ENCODE measurements at regions not wholly inside any gene's neighbourhood (a gene's known extent, or its start where the extent isn't known, plus 50 kb on each side); places are given as distances from the start of the nearest gene placed in this dataset.
"Not testable (repeated sequence)": the region's sequence is repeated elsewhere in the genome, so short reads cannot be mapped to it uniquely, and the experiment has no call there.

DNA sequence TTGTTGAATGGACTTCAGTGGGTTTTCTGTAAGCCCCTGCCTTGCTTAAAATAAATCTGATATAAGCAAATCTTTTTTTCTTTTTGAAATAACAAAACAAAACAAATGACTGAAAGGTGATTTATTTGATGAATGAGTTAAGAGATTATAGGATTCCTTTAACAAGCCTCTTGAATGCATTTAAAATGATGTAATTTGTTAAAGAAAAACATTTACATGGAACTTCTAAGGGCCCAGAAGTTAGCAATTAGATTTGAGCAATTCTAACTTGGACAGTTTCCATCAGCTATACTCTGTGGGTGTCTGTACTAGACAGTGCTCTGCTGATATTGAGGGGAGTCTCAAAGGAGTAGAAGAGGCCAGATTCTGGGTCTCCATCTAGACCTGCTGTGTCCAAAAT lies 143.5 kb upstream of the RAG2 start:
- Mint-ChIP-seq H3K27me3 (ENCODE audit: low read depth) (peaks cover 35% of the 10 kb centered on the region), H3K27ac (no peak overlapping the region), H3K4me3 (no peak overlapping the region), H3K36me3 (ENCODE audit: low read depth) (no peaks in the 10 kb centered on the region), H3K4me1 (ENCODE audit: low read depth) (no peaks in the 10 kb centered on the region), H3K9me3 (no peaks in the 10 kb centered on the region)
- CTCF ChIA-PET: no interaction called here
- no peak for DNase-seq
- intact Hi-C loops (cut with micrococcal nuclease): no loop called here

- Mint-ChIP-seq H3K27ac (no peak overlapping the region), H3K27me3 (ENCODE audit: low read depth) (peaks cover 19% of the 10 kb centered on the region), H3K4me1 (ENCODE audit: low read depth) (no peaks in the 10 kb centered on the region), H3K4me3 (no peak overlapping the region), H3K9me3 (no peaks in the 10 kb centered on the region), H3K36me3 (ENCODE audit: low read depth) (no peaks in the 10 kb centered on the region)
- intact Hi-C loops (cut with micrococcal nuclease): no loop called here
- CTCF ChIA-PET: interaction anchor here (0.9 to 1.6 kb wide), 5 partner anchors 9 to 66 kb away, joined by 3 to 18 read pairs (median 3); no protein-coding TSS in a partner anchor
- DNase-seq: no peak
These were observed 140.3 kb upstream of the RAG2 start for GRCh38 chr11:36738292-36738861.

- Mint-ChIP-seq H3K4me1 (ENCODE audit: low read depth) (no peaks in the 10 kb centered on the region), H3K9me3 (no peaks in the 10 kb centered on the region), H3K36me3 (ENCODE audit: low read depth) (no peaks in the 10 kb centered on the region), H3K4me3 (no peak overlapping the region), H3K27ac (no peak overlapping the region), H3K27me3 (ENCODE audit: low read depth) (peaks cover 19% of the 10 kb centered on the region)
- intact Hi-C loops (cut with micrococcal nuclease): no loop called here
- no peak for DNase-seq
- CTCF ChIA-PET: interaction anchor here (2.8 kb wide), 1 partner anchor 11 kb away, joined by 26 read pairs; no protein-coding TSS in a partner anchor
These were observed 138.1 kb upstream of the RAG2 start for GRCh38 chr11:36736103-36736502.

DNA sequence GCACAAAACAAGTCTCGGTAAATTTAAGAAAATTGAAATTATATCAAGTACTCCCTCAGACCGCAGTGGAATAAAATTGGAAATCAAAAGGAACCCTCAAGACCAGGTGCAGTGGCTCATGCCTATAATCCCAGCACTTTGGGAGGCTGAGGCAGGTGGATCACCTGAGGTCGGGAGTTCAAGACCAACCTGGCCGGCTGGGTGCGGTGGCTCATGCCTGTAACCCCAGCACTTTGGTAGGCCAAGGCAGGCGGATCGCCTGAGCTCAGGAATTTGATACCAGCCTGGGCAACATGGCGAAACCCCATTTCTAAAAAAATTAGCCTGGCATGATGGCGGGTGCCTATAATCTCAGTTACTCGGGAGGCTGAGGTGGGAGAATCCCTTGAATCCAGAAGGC lies 135.7 kb upstream of the RAG2 start:
- H3K9me3 Mint-ChIP-seq; intact Hi-C loops (cut with micrococcal nuclease); H3K4me1 Mint-ChIP-seq (ENCODE audit: low read depth); DNase-seq; H3K27ac Mint-ChIP-seq; H3K36me3 Mint-ChIP-seq (ENCODE audit: low read depth); H3K27me3 Mint-ChIP-seq (ENCODE audit: low read depth); H3K4me3 Mint-ChIP-seq: not testable (repeated sequence)
- CTCF ChIA-PET: interaction anchor here (0.7 to 0.9 kb wide), 3 partner anchors 13 to 485 kb away, joined by 3 to 4 read pairs (median 4); no protein-coding TSS in a partner anchor

GRCh38 chr11:36730761-36731160 lies 132.7 kb upstream of the RAG2 start:
- Mint-ChIP-seq H3K4me1 (ENCODE audit: low read depth) (no peaks in the 10 kb centered on the region), H3K27ac (no peak overlapping the region), H3K9me3 (no peaks in the 10 kb centered on the region), H3K27me3 (ENCODE audit: low read depth) (peaks cover under 1% of the 10 kb centered on the region), H3K36me3 (ENCODE audit: low read depth) (no peaks in the 10 kb centered on the region), H3K4me3 (no peak overlapping the region)
- intact Hi-C loops (cut with micrococcal nuclease): no loop called here
- CTCF ChIA-PET: interaction anchor here (1.2 to 1.4 kb wide), 2 partner anchors 16 to 19 kb away, joined by 3 to 5 read pairs; no protein-coding TSS in a partner anchor
- no peak for DNase-seq

- no peak overlapping the region for H3K27ac Mint-ChIP-seq
- peaks cover 3% of the 10 kb centered on the region for H3K27me3 Mint-ChIP-seq (ENCODE audit: low read depth)
These were observed 131.8 kb upstream of the RAG2 start for GRCh38 chr11:36729825-36730224.

DNA sequence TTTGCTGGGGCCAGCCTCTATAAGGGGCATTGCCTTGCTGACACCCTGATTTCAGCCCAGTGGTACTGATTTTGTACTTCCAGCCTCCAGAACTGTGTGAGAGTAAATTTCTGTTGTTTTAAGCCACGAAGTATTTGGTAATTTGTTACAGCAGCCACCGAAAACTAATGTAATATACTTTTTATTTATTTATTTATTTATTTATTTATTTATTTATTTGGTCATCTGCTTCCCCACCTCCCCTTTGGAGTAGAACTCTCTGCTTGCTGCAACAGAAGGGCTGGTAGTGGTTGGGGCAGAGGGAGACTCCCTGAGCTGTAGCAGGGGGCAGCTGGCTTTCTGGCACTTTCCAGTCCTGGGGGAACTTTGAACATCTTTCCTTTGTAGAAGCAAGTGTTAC lies 128.4 kb upstream of the RAG2 start:
- CTCF ChIA-PET: interaction anchor here (0.6 to 1.0 kb wide), 2 partner anchors 8 to 20 kb away, joined by 3 to 4 read pairs; no protein-coding TSS in a partner anchor
- H3K4me1 Mint-ChIP-seq (ENCODE audit: low read depth): no peaks in the 10 kb centered on the region
- no peak for DNase-seq
- H3K4me3 Mint-ChIP-seq: no peak overlapping the region
- no peak overlapping the region for H3K27ac Mint-ChIP-seq
- peaks cover 3% of the 10 kb centered on the region for H3K27me3 Mint-ChIP-seq (ENCODE audit: low read depth)
- intact Hi-C loops (cut with micrococcal nuclease): no loop called here
- no peaks in the 10 kb centered on the region for H3K36me3 Mint-ChIP-seq (ENCODE audit: low read depth)
- H3K9me3 Mint-ChIP-seq: no peaks in the 10 kb centered on the region

More at GRCh38 chr11:36729825-36730224, 131.8 kb upstream of the RAG2 start:
- intact Hi-C loops (cut with micrococcal nuclease): no loop called here
- Mint-ChIP-seq H3K4me3 (no peak overlapping the region), H3K9me3 (no peaks in the 10 kb centered on the region), H3K36me3 (ENCODE audit: low read depth) (no peaks in the 10 kb centered on the region), H3K4me1 (ENCODE audit: low read depth) (no peaks in the 10 kb centered on the region)
- CTCF ChIA-PET: interaction anchor here (0.9 to 1.4 kb wide), 2 partner anchors 9 to 17 kb away, joined by 4 to 5 read pairs; no protein-coding TSS in a partner anchor
- no peak for DNase-seq

DNA sequence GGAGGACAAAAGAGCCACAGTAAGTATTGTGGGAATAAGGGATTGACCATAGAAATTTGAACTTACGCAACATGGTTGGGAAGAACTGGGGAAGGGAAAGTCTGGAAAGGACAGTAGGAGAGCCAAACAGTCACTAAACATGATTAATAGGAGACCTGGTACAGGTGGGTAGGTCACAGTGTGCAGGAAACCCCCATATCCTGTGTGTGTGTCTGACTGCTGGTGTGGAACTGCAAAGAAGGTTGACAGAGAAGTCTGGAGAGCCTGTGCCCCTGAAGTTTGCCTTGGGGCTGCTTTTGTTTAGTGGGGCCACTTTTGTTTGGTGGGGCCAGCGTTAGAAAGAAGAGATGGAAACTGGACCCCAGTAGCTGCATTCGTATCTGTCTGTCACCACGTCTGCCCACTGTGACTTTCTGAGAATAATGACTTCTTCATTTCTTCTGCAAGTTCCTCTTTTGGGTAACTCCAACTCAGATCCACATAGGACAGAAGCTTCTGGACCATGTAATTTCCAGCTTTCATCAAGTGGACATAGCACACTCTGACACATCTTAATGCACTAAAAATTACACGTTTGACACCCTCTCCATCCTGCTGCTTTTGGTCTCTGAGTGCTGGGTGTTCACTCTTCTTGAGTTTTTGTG lies 126.8 kb upstream of the RAG2 start:
- H3K4me3 Mint-ChIP-seq: no peak overlapping the region
- H3K27me3 Mint-ChIP-seq (ENCODE audit: low read depth): peaks cover 3% of the 10 kb centered on the region
- DNase-seq: no peak
- CTCF ChIA-PET: no interaction called here
- intact Hi-C loops (cut with micrococcal nuclease): no loop called here
- no peaks in the 10 kb centered on the region for H3K9me3 Mint-ChIP-seq
- no peak overlapping the region for H3K27ac Mint-ChIP-seq
- no peaks in the 10 kb centered on the region for H3K36me3 Mint-ChIP-seq (ENCODE audit: low read depth)
- H3K4me1 Mint-ChIP-seq (ENCODE audit: low read depth): no peaks in the 10 kb centered on the region

- no peak for DNase-seq
- peaks cover 3% of the 10 kb centered on the region for H3K27me3 Mint-ChIP-seq (ENCODE audit: low read depth)
- CTCF ChIA-PET: interaction anchor here (0.7 to 1.4 kb wide), 2 partner anchors 24 to 539 kb away, joined by 3 to 4 read pairs; no protein-coding TSS in a partner anchor
- no peak overlapping the region for H3K4me3 Mint-ChIP-seq
- H3K9me3 Mint-ChIP-seq: no peaks in the 10 kb centered on the region
- no peak overlapping the region for H3K27ac Mint-ChIP-seq
- H3K36me3 Mint-ChIP-seq (ENCODE audit: low read depth): no peaks in the 10 kb centered on the region
- H3K4me1 Mint-ChIP-seq (ENCODE audit: low read depth): no peaks in the 10 kb centered on the region
- intact Hi-C loops (cut with micrococcal nuclease): no loop called here
These were observed 124.4 kb upstream of the RAG2 start for GRCh38 chr11:36722421-36722820.

- no peak for DNase-seq
- Mint-ChIP-seq H3K27ac (no peak overlapping the region), H3K4me3 (no peak overlapping the region), H3K4me1 (ENCODE audit: low read depth) (no peaks in the 10 kb centered on the region), H3K27me3 (ENCODE audit: low read depth) (peaks cover under 1% of the 10 kb centered on the region), H3K36me3 (ENCODE audit: low read depth) (no peaks in the 10 kb centered on the region), H3K9me3 (no peaks in the 10 kb centered on the region)
- CTCF ChIA-PET: interaction anchor here (0.8 to 2.9 kb wide), 3 partner anchors 17 to 41 kb away, joined by 3 to 13 read pairs (median 4); no protein-coding TSS in a partner anchor
- intact Hi-C loops (cut with micrococcal nuclease): no loop called here
These were observed 121.5 kb upstream of the RAG2 start for GRCh38 chr11:36719358-36720107.

DNA sequence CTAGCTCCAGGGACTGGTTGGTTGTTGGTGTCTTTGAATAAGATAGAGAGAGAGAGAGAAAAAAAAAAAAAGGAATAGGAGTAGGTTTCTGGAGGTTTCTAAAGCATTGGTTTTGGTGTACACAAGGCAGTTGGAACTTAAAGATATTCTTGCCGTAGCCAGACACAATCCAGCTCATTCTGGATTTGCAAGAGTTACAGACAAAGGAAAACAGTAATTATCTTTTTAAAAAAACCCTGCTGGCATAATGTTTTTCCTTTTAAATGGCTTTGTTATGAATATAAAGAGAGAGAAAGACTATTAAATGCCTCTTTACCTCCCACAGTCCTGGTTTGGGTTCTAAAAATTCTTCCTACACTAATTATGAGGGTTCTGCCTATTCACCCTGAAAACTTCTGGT lies 120.4 kb upstream of the RAG2 start:
- no peaks in the 10 kb centered on the region for H3K4me1 Mint-ChIP-seq (ENCODE audit: low read depth)
- H3K9me3 Mint-ChIP-seq: no peaks in the 10 kb centered on the region
- intact Hi-C loops (cut with micrococcal nuclease): no loop called here
- DNase-seq: no peak
- no peak overlapping the region for H3K4me3 Mint-ChIP-seq
- CTCF ChIA-PET: interaction anchor here (0.6 to 2.9 kb wide), 6 partner anchors 8 to 208 kb away, joined by 3 to 13 read pairs (median 4); no protein-coding TSS in a partner anchor
- peaks cover 2% of the 10 kb centered on the region for H3K27me3 Mint-ChIP-seq (ENCODE audit: low read depth)
- no peak overlapping the region for H3K27ac Mint-ChIP-seq
- H3K36me3 Mint-ChIP-seq (ENCODE audit: low read depth): no peaks in the 10 kb centered on the region

- intact Hi-C loops (cut with micrococcal nuclease): no loop called here
- H3K27me3 Mint-ChIP-seq (ENCODE audit: low read depth): peaks cover 9% of the 10 kb centered on the region
- H3K4me1 Mint-ChIP-seq (ENCODE audit: low read depth): no peaks in the 10 kb centered on the region
- H3K9me3 Mint-ChIP-seq: no peaks in the 10 kb centered on the region
- no peaks in the 10 kb centered on the region for H3K36me3 Mint-ChIP-seq (ENCODE audit: low read depth)
- CTCF ChIA-PET: interaction anchor here (0.7 kb wide), 3 partner anchors 16 to 440 kb away, joined by 3 to 5 read pairs (median 3); no protein-coding TSS in a partner anchor
- no peak for DNase-seq
- no peak overlapping the region for H3K27ac Mint-ChIP-seq
- H3K4me3 Mint-ChIP-seq: no peak overlapping the region
These were observed 115.7 kb upstream of the RAG2 start for GRCh38 chr11:36713715-36714114.

All from activated naive CD4-positive, alpha-beta T cell treated with anti-CD3 and anti-CD28 coated beads for 36 hours (primary cell).